ENCODE measurements at regions not wholly inside any gene's neighbourhood (a gene's known extent, or its start where the extent isn't known, plus 50 kb on each side); places are given as distances from the start of the nearest gene placed in this dataset.

GRCh38 chr5:143634689-143635088 is 177.3 kb upstream of the HMHB1 start:
- TF ChIP-seq CTCF (conservative IDR thresholded peaks at IDR 0.05; ENCODE audit: low read depth, low read length) (no peak), EZH2 (IDR thresholded peaks at IDR 0.05; ENCODE audit: borderline replicate concordance, low read depth, low read length, poor library complexity, severe bottlenecking) (no peak)
